ENCODE measurements at regions not wholly inside any gene's neighbourhood (a gene's known extent, or its start where the extent isn't known, plus 50 kb on each side); places are given as distances from the start of the nearest gene placed in this dataset.

- intact Hi-C loops (cut with micrococcal nuclease; ENCODE audit: unreplicated experiment) (no loop called here), in situ Hi-C loops (cut with HindIII; ENCODE audit: extremely low pct_ligation_motif_present, low pct_unique_long_range_greater_than_20kb) (no loop called here)
- Histone ChIP-seq H3K9me3 (ENCODE audit: low read length) (peaks cover 8% of the 10 kb centered on the region), H3K4me2 (ENCODE audit: low read depth, low read length) (no peak overlapping the region), H3K4me1 (ENCODE audit: insufficient read depth, low read length) (no peaks in the 10 kb centered on the region), H2AFZ (ENCODE audit: low read length) (no peak overlapping the region), H3K9ac (ENCODE audit: insufficient read depth, low read depth, low read length) (no peak overlapping the region), H3K4me3 (replicated peaks in 1 of 3; ENCODE audit: insufficient read depth in 1 of 3, low read depth in 2 of 3, low read length in 3 of 3) (no peak overlapping the region), H4K20me1 (ENCODE audit: insufficient read depth, low read length) (no peaks in the 10 kb centered on the region), H3K36me3 (replicated peaks in 1 of 2; ENCODE audit: control insufficient read depth in 1 of 2, insufficient read depth in 2 of 2, low read length in 2 of 2) (no peaks in the 10 kb centered on the region), H3K79me2 (ENCODE audit: insufficient read depth, low read length) (no peaks in the 10 kb centered on the region), H3K27me3 (ENCODE audit: control insufficient read depth in 1 of 2, insufficient read depth in 2 of 2, low read length in 2 of 2) (no peaks in the 10 kb centered on the region; a peak in 3 of 5 replicates), H3K27ac (ENCODE audit: extremely low read length, insufficient read depth, low read length) (no peak overlapping the region)
- FAIRE-seq (no peak), DNase-seq (ENCODE audit: low spot score) (no peak), ATAC-seq (no peak)
- BruUV-seq (replicated peaks) = no TSS peak
- CTCF ChIA-PET (ENCODE audit: low intra/inter-chr PET ratio, low total read pairs) = no interaction called here
- 43% methylated on average over 2 of the region's 18 CpGs for WGBS (ENCODE audit: low lambda C conversion rate)
- POLR2A ChIA-PET = no interaction called here
- TF ChIP-seq ZNF275 (CRISPR knock-in tag; IDR thresholded peaks at IDR 0.05; ENCODE audit: borderline replicate concordance) (no peak), PRPF4 (IDR thresholded peaks at IDR 0.05; ENCODE audit: low read depth, low read length, poor library complexity, severe bottlenecking) (no peak), ZBTB8A (CRISPR knock-in tag; IDR thresholded peaks at IDR 0.05; ENCODE audit: borderline replicate concordance, low read depth) (no peak), ZNF142 (CRISPR knock-in tag; IDR thresholded peaks at IDR 0.05) (no peak), NR1H2 (CRISPR knock-in tag; IDR thresholded peaks at IDR 0.05; ENCODE audit: borderline replicate concordance, low read depth) (no peak), SP2 (CRISPR knock-in tag; IDR thresholded peaks at IDR 0.05) (no peak), NR2F6 (IDR thresholded peaks at IDR 0.05) (no peak), NR2F6 (CRISPR knock-in tag; IDR thresholded peaks at IDR 0.05) (no peak), KLF13 (CRISPR knock-in tag; IDR thresholded peaks at IDR 0.05) (no peak), THAP8 (CRISPR knock-in tag; IDR thresholded peaks at IDR 0.05; ENCODE audit: borderline replicate concordance) (no peak), ONECUT2 (CRISPR knock-in tag; IDR thresholded peaks at IDR 0.05) (no peak), JUNB (CRISPR knock-in tag; IDR thresholded peaks at IDR 0.05; ENCODE audit: borderline replicate concordance) (no peak), ZSCAN25 (CRISPR knock-in tag; IDR thresholded peaks at IDR 0.05) (no peak), FOXC1 (CRISPR knock-in tag; IDR thresholded peaks at IDR 0.05; ENCODE audit: borderline replicate concordance) (no peak), CBX1 (IDR thresholded peaks at IDR 0.05; ENCODE audit: low read depth) (no peak)
- TF ChIP-seq, protein P1, sequence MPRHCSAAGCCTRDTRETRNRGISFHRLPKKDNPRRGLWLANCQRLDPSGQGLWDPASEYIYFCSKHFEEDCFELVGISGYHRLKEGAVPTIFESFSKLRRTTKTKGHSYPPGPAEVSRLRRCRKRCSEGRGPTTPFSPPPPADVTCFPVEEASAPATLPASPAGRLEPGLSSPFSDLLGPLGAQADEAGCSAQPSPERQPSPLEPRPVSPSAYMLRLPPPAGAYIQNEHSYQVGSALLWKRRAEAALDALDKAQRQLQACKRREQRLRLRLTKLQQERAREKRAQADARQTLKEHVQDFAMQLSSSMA (CRISPR knock-in tag; IDR thresholded peaks at IDR 0.05) = no peak
- TF ChIP-seq, protein P2, sequence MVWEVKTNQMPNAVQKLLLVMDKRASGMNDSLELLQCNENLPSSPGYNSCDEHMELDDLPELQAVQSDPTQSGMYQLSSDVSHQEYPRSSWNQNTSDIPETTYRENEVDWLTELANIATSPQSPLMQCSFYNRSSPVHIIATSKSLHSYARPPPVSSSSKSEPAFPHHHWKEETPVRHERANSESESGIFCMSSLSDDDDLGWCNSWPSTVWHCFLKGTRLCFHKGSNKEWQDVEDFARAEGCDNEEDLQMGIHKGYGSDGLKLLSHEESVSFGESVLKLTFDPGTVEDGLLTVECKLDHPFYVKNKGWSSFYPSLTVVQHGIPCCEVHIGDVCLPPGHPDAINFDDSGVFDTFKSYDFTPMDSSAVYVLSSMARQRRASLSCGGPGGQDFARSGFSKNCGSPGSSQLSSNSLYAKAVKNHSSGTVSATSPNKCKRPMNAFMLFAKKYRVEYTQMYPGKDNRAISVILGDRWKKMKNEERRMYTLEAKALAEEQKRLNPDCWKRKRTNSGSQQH (CRISPR knock-in tag; IDR thresholded peaks at IDR 0.05; ENCODE audit: low read depth) = no peak
Measured at GRCh38 chr22:48658871-48659270, 1168.8 kb downstream of the BRD1 start.

Data from HepG2 (cell line).